ENCODE measurements at regions not wholly inside any gene's neighbourhood (a gene's known extent, or its start where the extent isn't known, plus 50 kb on each side); places are given as distances from the start of the nearest gene placed in this dataset.

- TF ChIP-seq CTCF (IDR thresholded peaks at IDR 0.05) (peak in 1 of 3 experiments; percentile 11), POLR2AphosphoS5 (IDR thresholded peaks at IDR 0.05) (no peak), EP300 (IDR thresholded peaks at IDR 0.05) (no peak)
Measured at GRCh38 chr14:58884442-58884841, 246.7 kb downstream of the DACT1 start.
